CD14-positive monocyte (primary cell): ENCODE measurements at regions not wholly inside any gene's neighbourhood (a gene's known extent, or its start where the extent isn't known, plus 50 kb on each side); places are given as distances from the start of the nearest gene placed in this dataset.
"Not testable (repeated sequence)": the region's sequence is repeated elsewhere in the genome, so short reads cannot be mapped to it uniquely, and the experiment has no call there.

Experiments
- DNase-seq, 3 donors: peaks; one replicate each; pipeline ENCODE4 v3.0.0-alpha.2; 2011 to 2022
- H2AFZ ChIP-seq: 2 replicates; pipeline ENCODE4 v1.6.0; 2012; ENCODE audit warnings: mild to moderate bottlenecking, low read depth, low read length, inconsistent platforms; ENCODE audit not compliant: insufficient read depth, poor library complexity, severe bottlenecking
- H3K27ac ChIP-seq, 2 donors: 1 replicate in 1 of 2; 2 replicates in 1 of 2; pipeline ENCODE4 v1.5.1; 2012 to 2013; ENCODE audit warnings: low read length in 2 of 2, control low read depth in 1 of 2, inconsistent platforms in 1 of 2, low read depth in 1 of 2, mild to moderate bottlenecking in 1 of 2
- H3K27me3 ChIP-seq, 2 donors: one replicate each; pipeline versions ENCODE4 v1.6.0 to v1.6.1; 2011 to 2013; ENCODE audit warnings: low read length in 2 of 2; ENCODE audit not compliant: control insufficient read depth in 2 of 2, insufficient read depth in 2 of 2
- H3K36me3 ChIP-seq, 2 donors: replicated peaks in 1 of 2; 1 replicate in 1 of 2; 2 replicates in 1 of 2; pipeline versions ENCODE4 v1.5.1 to v1.6.1; 2012 to 2013; ENCODE audit warnings: low read length in 2 of 2, control low read depth in 1 of 2, inconsistent platforms in 1 of 2, mild to moderate bottlenecking in 1 of 2; ENCODE audit not compliant: insufficient read depth in 2 of 2, control insufficient read depth in 1 of 2
- H3K4me1 ChIP-seq, 2 donors: 1 replicate in 1 of 2; 2 replicates in 1 of 2; pipeline versions ENCODE4 v1.5.1 to v1.6.1; 2012 to 2013; ENCODE audit warnings: low read length in 2 of 2, control low read depth in 1 of 2, inconsistent platforms in 1 of 2, mild to moderate bottlenecking in 1 of 2, moderate library complexity in 1 of 2; ENCODE audit not compliant: insufficient read depth in 2 of 2, control insufficient read depth in 1 of 2
- H3K4me2 ChIP-seq: replicated peaks from 2 replicates; pipeline ENCODE3; 2012; ENCODE audit warnings: low read length, moderate library complexity, mild to moderate bottlenecking; ENCODE audit not compliant: poor library complexity, severe bottlenecking; ENCODE audit errors: extremely low read depth
- H3K4me3 ChIP-seq, 3 experiments: fragments of 200-600 bp in 1 of 3; sonication (generic) in 1 of 3; replicated peaks in 1 of 3; 1 replicate in 2 of 3; 2 replicates in 1 of 3; pipeline ENCODE4 v1.5.1; 2011 to 2013; ENCODE audit warnings: low read length in 3 of 3, mild to moderate bottlenecking in 3 of 3, control low read depth in 2 of 3, low read depth in 2 of 3, inconsistent platforms in 1 of 3, moderate library complexity in 1 of 3
- H3K79me2 ChIP-seq: 2 replicates; pipeline ENCODE4 v1.6.0; 2012; ENCODE audit warnings: mild to moderate bottlenecking, control low read depth, inconsistent platforms, low read length, moderate library complexity; ENCODE audit not compliant: insufficient read depth
- H3K9ac ChIP-seq: 2 replicates; pipeline ENCODE4 v1.6.0; 2017; ENCODE audit warnings: low read length, mild to moderate bottlenecking; ENCODE audit not compliant: insufficient read depth, poor library complexity, severe bottlenecking
- H3K9me3 ChIP-seq, 2 donors: replicated peaks in 1 of 2; 1 replicate in 1 of 2; 2 replicates in 1 of 2; pipeline versions ENCODE4 v1.5.1 to v1.6.1; 2012 to 2013; ENCODE audit warnings: low read length in 2 of 2, control low read depth in 1 of 2; ENCODE audit not compliant: control insufficient read depth in 1 of 2, insufficient read depth in 1 of 2
- H4K20me1 ChIP-seq: 2 replicates; pipeline ENCODE4 v1.6.0; 2012; ENCODE audit warnings: mild to moderate bottlenecking, low read length, control low read depth, moderate library complexity; ENCODE audit not compliant: insufficient read depth
- H3K27ac Mint-ChIP-seq, 7 donors: one replicate each; pipeline ENCODE4 v1.8.0; 2020; ENCODE audit warnings: mild to moderate bottlenecking in 7 of 7, mixed read lengths in 7 of 7, moderate library complexity in 6 of 7, inconsistent platforms in 2 of 7
- H3K27me3 Mint-ChIP-seq, 3 donors: one replicate each; pipeline ENCODE4 v1.8.0; 2021 to 2022; ENCODE audit warnings: low read depth in 3 of 3, mild to moderate bottlenecking in 3 of 3, mixed read lengths in 3 of 3, moderate library complexity in 3 of 3, inconsistent platforms in 1 of 3
- H3K36me3 Mint-ChIP-seq, 2 donors: one replicate each; pipeline ENCODE4 v1.8.0; 2020; ENCODE audit warnings: mixed read lengths in 2 of 2, inconsistent platforms in 1 of 2, mild to moderate bottlenecking in 1 of 2
- H3K4me1 Mint-ChIP-seq: one replicate; pipeline ENCODE4 v1.8.0; 2020; ENCODE audit warnings: mild to moderate bottlenecking, mixed read lengths
- H3K4me3 Mint-ChIP-seq, 2 donors: one replicate each; pipeline ENCODE4 v1.8.0; 2020; ENCODE audit warnings: mild to moderate bottlenecking in 2 of 2, mixed read lengths in 2 of 2, moderate library complexity in 1 of 2
- H3K9me3 Mint-ChIP-seq, 7 donors: one replicate each; pipeline ENCODE4 v1.8.0; 2020 to 2022; ENCODE audit warnings: mixed read lengths in 7 of 7, mild to moderate bottlenecking in 6 of 7, moderate library complexity in 6 of 7, inconsistent platforms in 2 of 7
- CTCF ChIP-seq: fragments of 200-600 bp; IDR thresholded peaks from one replicate; pipeline ENCODE4 v1.8.0; 2022; ENCODE audit warnings: antibody characterized with exemption, mild to moderate bottlenecking
- WGBS: methylation state at CpG from one replicate; pipeline ENCODE4 v1.1.5; 2013; ENCODE audit warnings: missing lambda C conversion rate; ENCODE audit not compliant: insufficient coverage; 5-methylcytosine and 5-hydroxymethylcytosine counted together
- intact Hi-C, 2 donors: fragments of 100-400 bp; cut with micrococcal nuclease; formaldehyde crosslinking; loops; one replicate each; pipeline versions ENCODE4 v1.15.0 to v1.15.1; 2023

- no peak for TF ChIP-seq CTCF
- peaks cover 0 to 7% of the 10 kb centered on the region in 2 donors for H3K9me3 ChIP-seq
- no peak overlapping the region for H3K4me3 ChIP-seq
- Mint-ChIP-seq H3K36me3 (no peaks in the 10 kb centered on the region), H3K27ac (no peak overlapping the region), H3K27me3 (peaks cover 0 to 3% (median 0%) of the 10 kb centered on the region in 3 donors), H3K4me3 (no peak overlapping the region), H3K9me3 (peaks cover 3 to 16% (median 10%) of the 10 kb centered on the region in 7 donors), H3K4me1 (peaks cover 6% of the 10 kb centered on the region)
- H3K36me3 ChIP-seq = no peaks in the 10 kb centered on the region
- H3K27me3 ChIP-seq = no peaks in the 10 kb centered on the region
- no peak overlapping the region for H3K9ac ChIP-seq
- no peak overlapping the region for H2AFZ ChIP-seq
- intact Hi-C loops = no loop called here
- H3K4me2 ChIP-seq = no peak overlapping the region
- 100% methylated on average over 1 of the region's 2 CpGs for WGBS
- H3K27ac ChIP-seq = no peak overlapping the region
- no peaks in the 10 kb centered on the region for H3K4me1 ChIP-seq
- DNase-seq = no peak
- no peaks in the 10 kb centered on the region for H4K20me1 ChIP-seq
- no peaks in the 10 kb centered on the region for H3K79me2 ChIP-seq
Measured at GRCh38 chr14:66010695-66011094, 475.5 kb upstream of the CCDC196 start.

DNA sequence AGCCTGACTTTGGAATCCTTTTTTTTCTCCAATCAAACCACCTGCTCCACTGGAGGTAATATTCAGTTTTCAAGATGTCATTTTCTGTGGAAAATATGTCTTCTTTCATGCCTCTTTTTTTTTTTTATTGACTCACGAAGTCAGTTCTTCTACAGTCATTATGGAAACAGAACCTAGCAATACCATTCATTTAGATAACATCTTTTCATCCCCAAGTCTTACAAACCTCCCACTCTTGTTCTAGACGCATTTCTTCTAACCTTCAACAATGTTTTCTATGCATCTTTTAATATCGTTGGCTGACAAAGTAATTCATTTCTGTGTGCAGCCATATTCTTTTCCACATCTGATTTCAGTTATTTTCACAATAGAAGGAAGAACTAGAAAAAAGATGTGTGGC is 474.3 kb upstream of the CCDC196 start:
- WGBS = 83% methylated on average over 1 of the region's 3 CpGs
- no peak overlapping the region for H3K9ac ChIP-seq
- TF ChIP-seq CTCF = no peak

GRCh38 chr14:66013607-66014006 is 472.6 kb upstream of the CCDC196 start:
- H3K9ac ChIP-seq, H2AFZ ChIP-seq, H3K27me3 Mint-ChIP-seq, H3K27ac Mint-ChIP-seq, H3K36me3 ChIP-seq, H3K4me1 Mint-ChIP-seq, H3K4me3 ChIP-seq, H3K9me3 ChIP-seq, DNase-seq, H3K4me2 ChIP-seq, intact Hi-C loops, H3K27me3 ChIP-seq, H3K79me2 ChIP-seq, H3K36me3 Mint-ChIP-seq, H3K4me1 ChIP-seq, H4K20me1 ChIP-seq, H3K27ac ChIP-seq, H3K4me3 Mint-ChIP-seq: not testable (repeated sequence)
- peaks cover 5 to 16% (median 14%) of the 10 kb centered on the region in 7 donors for H3K9me3 Mint-ChIP-seq
- 95% methylated on average over 35 of the region's 42 CpGs for WGBS

More for the DNA sequence above, 474.3 kb upstream of the CCDC196 start:
- no peak overlapping the region for H3K4me3 ChIP-seq
- no peaks in the 10 kb centered on the region for H3K27me3 ChIP-seq
- peaks cover 6% of the 10 kb centered on the region for H3K4me1 Mint-ChIP-seq
- H3K4me3 Mint-ChIP-seq = no peak overlapping the region
- H3K27ac Mint-ChIP-seq = no peak overlapping the region
- peaks cover 5 to 16% (median 12%) of the 10 kb centered on the region in 7 donors for H3K9me3 Mint-ChIP-seq
- no peak overlapping the region for H3K4me2 ChIP-seq
- H3K27ac ChIP-seq = no peak overlapping the region
- peaks cover 0 to 5% (median 0%) of the 10 kb centered on the region in 3 donors for H3K27me3 Mint-ChIP-seq
- H3K36me3 ChIP-seq = no peaks in the 10 kb centered on the region
- H4K20me1 ChIP-seq = no peaks in the 10 kb centered on the region
- H3K4me1 ChIP-seq = no peaks in the 10 kb centered on the region
- H3K9me3 ChIP-seq = peaks cover 0 to 9% of the 10 kb centered on the region in 2 donors
- no peaks in the 10 kb centered on the region for H3K79me2 ChIP-seq
- intact Hi-C loops = no loop called here
- no peaks in the 10 kb centered on the region for H3K36me3 Mint-ChIP-seq
- no peak overlapping the region for H2AFZ ChIP-seq
- DNase-seq = no peak
